ENCODE measurements at regions not wholly inside any gene's neighbourhood (a gene's known extent, or its start where the extent isn't known, plus 50 kb on each side); places are given as distances from the start of the nearest gene placed in this dataset.
"Not testable (repeated sequence)": the region's sequence is repeated elsewhere in the genome, so short reads cannot be mapped to it uniquely, and the experiment has no call there.

DNA sequence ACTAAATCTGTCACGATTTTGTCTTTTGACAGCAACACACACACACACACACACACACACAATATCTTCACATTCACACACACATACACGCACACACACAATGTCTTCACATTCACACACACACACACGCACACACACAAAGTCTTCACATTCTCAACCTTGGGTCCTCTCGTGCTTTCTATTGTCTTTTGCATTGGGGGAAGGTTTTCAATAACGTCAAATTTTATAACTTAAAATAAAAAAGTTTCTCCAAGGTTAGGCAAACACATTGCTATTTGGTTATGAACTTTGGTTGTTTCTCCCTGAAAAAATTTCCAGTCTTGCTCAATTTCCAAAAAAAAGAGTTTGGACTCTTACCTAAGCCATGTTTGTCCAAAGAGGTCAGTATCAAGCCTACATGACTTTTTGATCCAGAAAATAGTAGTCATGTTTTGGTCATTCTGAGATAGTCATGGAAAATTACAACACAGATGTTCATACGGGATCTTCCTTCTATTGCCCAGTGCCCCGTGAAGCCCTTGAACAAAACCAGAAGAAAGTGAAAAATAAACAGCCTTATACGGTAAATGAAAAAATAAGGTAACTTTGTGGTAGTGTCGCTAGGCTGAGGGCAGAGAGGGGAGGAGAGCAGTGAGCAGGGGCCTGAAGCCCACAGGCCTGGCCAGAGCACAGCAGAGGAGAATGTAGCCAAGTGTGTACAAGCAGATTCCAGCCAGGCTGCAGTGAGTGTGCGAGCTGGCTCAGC, 542.8 kb upstream of the ID2 start:
- DNase-seq, result no peak

GRCh38 chr2:8139668-8140200, 542.1 kb upstream of the ID2 start:
- DNase-seq, result no peak

DNA sequence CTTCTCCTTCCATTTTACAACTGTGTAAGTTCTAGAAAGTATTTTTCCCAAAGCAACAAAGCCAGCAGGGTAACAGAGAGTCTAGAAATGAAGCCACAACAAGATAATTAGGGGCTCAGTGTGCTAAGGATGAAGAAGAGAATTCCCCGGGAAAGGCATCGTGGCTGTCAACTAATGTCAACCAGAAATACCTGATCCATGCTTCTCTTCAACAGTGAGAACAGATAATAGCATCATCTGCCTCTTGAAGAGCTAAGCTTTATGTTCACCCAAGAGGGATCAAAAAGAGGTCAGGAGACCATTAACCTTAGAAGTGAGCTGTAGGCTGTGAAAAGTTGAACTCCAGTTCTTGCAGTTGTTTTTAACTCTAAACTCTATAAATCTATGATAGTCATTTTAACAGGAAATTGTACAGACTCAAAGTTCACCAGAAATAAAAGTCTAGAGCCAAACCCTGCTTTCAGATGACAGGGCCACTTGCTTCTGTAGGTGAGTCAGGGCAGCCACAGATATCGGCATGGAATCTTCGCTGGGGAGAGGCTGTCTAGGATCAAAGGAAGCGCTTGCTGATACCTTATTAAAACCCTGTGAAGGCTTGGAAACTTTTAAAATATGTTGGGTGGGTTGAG, 540.7 kb upstream of the ID2 start:
- DNase-seq, result no peak

GRCh38 chr2:8141780-8142179, 540.1 kb upstream of the ID2 start:
- DNase-seq, result peak; percentile 51 to 55

DNA sequence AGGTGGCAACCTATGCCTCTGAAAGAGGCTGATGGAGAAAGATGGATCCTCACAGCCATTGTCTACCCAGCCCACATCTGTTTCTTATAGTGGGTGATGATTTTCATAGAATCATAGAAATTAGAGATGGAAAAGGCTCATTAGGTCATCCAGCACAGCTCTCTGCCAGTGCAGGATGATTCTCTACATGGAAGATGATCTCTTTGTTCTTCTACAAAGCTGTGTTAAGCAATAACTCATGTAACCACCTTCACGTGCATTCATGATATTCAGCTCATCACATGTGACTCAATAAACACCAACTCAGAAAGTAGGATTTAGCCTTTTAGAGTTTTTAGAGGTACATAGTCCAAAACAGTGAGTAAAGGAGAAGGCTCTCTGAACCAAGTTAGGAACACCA, 539.4 kb upstream of the ID2 start:
- DNase-seq, result no peak

GRCh38 chr2:8144131-8144631, 537.7 kb upstream of the ID2 start:
- DNase-seq, result no peak

DNA sequence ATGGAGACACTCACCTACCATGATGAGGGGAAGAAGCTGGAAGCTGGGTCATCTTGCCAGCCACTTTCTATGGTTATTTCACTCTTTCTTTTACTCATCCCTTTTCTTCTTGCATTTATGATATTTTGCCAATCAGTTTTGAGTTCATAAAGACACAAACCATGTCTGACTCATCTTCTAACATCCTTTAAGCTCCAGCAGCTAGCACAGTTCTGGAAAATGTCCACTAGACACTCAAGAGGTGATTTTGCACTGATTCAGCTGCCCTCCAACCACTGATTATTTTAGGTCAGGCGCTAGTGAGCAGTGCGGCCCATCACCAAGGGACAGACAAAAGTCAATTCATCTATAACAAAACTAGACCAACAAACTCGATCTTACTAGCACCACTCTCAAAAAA, 537.1 kb upstream of the ID2 start:
- DNase-seq, result no peak

DNA sequence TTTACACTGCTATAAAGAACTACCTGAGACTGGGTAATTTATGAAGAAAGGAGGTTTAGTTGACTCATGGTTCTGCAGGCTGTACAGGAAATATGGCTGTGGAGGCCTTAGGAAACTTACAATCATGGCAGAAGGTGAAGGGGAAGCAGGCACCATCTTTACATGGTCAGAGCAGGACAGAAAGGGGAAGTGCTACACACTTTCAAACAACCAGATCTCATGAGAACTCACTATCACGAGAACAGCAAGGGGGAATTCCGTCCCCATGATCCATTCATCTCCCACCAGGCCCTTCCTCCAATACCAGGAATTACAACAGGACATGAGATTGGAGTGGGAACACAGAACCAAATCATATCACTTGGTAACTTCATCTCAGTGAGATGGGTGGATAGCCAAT, 536.5 kb upstream of the ID2 start:
- not testable (repeated sequence) for DNase-seq

- no peak for DNase-seq
Measured at GRCh38 chr2:8146132-8147005, 535.5 kb upstream of the ID2 start.

DNA sequence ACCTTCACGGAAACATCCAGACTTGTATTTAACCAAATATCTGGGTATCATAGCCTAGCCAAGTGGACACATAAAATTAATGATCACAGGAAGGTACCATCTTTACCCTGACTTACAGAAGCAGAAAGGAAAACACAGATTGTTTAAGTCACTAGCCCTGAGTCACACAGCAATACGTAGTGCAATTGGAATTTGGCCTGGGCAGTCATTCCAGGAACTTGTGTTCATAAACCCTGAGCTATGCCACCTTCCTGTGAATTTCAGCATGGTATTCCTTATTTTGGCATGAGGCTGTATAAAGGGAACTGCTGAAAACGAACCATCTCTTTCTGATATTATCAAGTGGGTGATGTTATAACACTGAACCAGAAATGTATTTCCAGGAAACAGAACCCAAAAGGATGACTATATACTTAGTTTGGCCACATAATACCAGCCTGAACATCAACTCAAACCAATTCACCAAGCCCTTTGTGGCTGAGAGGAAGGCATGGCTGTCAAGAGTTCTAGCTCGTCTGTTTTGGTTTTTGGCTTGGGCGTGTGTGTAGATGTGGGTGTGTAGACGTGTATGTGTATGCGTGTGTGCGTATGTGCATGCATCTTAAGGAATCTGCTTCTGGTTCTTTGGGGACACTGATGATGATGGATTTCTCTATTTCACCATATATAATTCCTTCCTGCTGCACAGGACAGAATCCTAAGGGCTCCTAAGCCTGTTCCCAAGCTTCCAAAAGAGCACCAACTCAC, 533.4 kb upstream of the ID2 start:
- DNase-seq, result no peak

DNA sequence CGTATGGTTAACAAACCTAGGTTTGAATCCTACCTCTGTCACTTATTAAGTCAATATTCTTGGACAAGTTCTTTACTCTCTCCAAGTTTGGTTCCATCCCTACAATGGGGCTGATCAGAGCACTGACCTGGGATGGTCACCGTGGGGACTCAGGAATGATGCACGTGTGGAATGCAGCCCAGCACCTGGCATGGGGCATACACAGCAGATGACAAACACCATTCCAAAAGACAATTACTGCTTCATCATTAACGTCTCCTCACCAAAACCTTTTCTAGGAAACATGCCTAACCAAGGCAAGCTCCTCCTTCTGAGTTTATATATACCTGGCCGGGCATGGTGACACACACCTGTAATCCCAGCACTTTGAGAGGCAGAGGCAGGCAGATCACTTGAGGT, 532.9 kb upstream of the ID2 start:
- DNase-seq, result no peak

DNA sequence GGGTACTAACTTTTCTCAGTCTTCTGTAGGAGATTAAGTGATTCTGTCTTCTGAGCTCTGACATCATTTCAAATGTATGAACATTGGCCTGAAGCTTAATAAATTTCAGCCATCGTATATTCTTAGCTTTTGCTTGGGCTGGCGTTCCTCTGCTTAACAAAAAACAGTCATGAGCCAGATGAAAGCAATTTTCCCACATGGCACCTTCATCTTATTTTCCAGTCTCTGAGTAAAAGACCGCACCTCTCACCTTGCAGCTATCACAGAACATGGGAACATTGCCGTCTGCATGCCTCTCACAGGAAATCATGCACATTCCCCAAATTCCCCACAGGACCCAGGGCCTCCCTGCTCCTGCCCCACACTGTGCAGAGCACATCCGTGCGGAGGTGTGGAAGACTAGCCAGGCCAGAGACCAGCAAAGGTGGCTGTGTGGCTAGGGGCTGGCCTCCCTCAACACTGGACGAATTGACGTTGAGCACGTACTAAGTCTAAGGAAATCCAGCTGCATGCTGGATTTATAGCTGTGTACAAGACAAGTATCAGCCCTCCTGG, 531.8 kb upstream of the ID2 start:
- DNase-seq, result no peak

GRCh38 chr2:8151888-8152287, 530.0 kb upstream of the ID2 start:
- DNase-seq, result no peak

- DNase-seq, result no peak
Measured at GRCh38 chr2:8152392-8153257, 529.2 kb upstream of the ID2 start.

- DNase-seq, result no peak
Measured at GRCh38 chr2:8153258-8153718, 528.6 kb upstream of the ID2 start.

- no peak for DNase-seq
Measured at GRCh38 chr2:8154270-8154669, 527.6 kb upstream of the ID2 start.

GRCh38 chr2:8154936-8155335, 526.9 kb upstream of the ID2 start:
- no peak for DNase-seq

DNA sequence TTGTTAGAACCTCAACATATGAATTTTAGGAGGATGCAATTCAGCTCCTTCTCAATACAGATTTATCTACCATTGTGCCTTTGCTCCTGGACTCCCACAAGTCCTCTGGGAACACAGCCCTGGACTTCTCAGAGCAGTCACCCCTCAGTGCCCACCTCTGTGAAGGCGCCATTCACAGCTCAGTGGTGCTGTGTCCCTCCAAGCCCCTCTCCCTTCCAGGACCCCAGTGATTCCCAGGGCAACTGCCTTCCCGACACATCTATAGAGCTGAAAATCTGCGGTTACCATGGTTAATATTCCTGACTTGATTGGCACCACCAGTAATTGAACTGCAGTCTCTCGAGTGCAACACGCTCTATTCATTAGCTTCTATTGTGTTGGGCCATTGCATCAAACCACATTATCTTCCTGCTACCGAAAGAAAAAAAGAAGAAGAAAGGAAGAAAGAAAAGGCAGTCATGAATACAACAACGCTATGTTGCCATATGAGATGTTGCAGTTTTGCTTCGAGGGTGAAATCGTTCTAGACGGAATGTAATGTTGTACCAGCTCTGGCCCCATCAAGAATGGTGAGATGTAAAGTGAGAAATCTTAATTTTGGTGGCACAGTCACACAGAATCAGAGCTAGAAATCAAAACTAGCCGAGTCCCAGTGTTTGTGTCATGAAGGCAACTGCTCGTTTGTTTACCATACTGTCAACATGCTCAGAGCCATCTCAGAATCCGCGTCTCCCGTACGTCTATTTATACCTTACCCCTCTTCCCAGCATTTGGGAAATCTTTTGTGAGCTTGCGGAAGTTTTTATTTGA, 524.0 kb upstream of the ID2 start:
- DNase-seq, result no peak

DNA sequence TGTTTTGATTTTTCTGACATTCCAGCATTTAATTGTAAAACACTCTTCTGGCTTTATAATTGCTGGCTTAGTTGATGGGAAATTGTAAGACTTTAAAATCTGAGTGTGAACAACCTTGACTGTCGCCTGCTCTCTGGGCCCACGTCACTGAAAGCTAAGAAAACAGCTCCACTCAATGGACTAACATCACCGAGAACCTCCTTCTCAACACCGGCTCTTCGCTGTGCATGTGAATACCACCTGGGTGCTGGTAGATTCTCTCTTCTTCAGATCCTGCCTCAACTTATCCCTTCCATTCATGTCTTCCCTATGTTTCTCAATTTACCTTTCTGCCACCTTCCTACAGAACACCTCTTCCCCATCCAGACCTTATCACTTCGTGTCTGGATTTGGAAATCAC, 523.1 kb upstream of the ID2 start:
- no peak for DNase-seq

Data from right lung (tissue), 2 donors.